ENCODE measurements at regions not wholly inside any gene's neighbourhood (a gene's known extent, or its start where the extent isn't known, plus 50 kb on each side); places are given as distances from the start of the nearest gene placed in this dataset.
"Not testable (repeated sequence)": the region's sequence is repeated elsewhere in the genome, so short reads cannot be mapped to it uniquely, and the experiment has no call there.

GRCh38 chr9:136611606-136612005, 51.1 kb upstream of the EGFL7 start:
- DNase-seq (ENCODE audit: low read depth) = no peak

DNA sequence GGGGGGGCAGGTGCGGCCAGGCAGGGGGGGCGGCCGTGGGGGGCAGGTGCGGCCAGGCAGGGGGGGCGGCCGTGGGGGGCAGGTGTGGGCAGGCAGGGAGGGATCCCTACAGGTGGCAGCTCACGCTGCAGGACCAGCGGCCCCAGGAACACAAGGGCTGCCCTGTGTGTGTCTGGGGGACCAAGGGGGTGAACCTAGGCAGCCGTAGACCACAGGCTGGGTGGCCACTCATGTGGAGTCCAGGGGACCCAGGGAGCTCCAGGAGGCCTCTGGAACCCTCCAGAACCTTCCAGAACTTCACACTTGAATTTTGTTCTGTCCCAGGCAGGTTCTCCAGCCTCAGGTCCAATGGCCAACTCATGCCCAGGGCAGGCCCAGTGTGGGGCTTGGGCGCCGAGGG, 51.6 kb upstream of the EGFL7 start:
- DNase-seq (ENCODE audit: low read depth) = no peak

DNA sequence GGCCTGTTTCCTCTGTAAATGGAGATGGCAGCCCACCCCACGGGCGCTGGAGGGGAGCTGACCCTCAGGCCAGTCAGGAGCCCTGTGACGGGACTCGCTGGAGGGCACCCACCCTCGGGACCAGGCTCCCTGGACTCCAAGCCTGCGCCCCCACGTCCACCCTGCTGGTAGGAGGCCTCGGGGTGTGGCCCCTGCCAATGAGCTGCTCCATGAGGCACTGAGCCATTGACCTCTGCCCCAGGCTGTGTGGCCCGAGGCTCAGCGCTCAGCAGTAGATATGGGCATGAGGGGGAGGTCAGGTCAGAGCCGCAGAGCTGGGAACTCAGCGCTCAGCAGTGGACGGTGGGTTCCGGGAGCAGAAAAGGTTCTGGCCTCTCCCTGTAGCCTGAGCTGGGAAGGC, 52.3 kb upstream of the EGFL7 start:
- DNase-seq (ENCODE audit: low read depth) = no peak

- DNase-seq (ENCODE audit: low read depth) = no peak
Measured at GRCh38 chr9:136609838-136610311, 52.8 kb upstream of the EGFL7 start.

GRCh38 chr9:136609160-136609475, 53.6 kb upstream of the EGFL7 start:
- DNase-seq (ENCODE audit: low read depth) = no peak

GRCh38 chr9:136608348-136609159, 54.2 kb upstream of the EGFL7 start:
- no peak for DNase-seq (ENCODE audit: low read depth)

- DNase-seq (ENCODE audit: low read depth) = no peak
Measured at GRCh38 chr9:136607334-136607919, 55.3 kb upstream of the EGFL7 start.

GRCh38 chr9:136606687-136607333, 55.9 kb upstream of the EGFL7 start:
- no peak for DNase-seq (ENCODE audit: low read depth)

- no peak for DNase-seq (ENCODE audit: low read depth)
Measured at GRCh38 chr9:136605988-136606660, 56.6 kb upstream of the EGFL7 start.

- DNase-seq (ENCODE audit: low read depth) = no peak
Measured at GRCh38 chr9:136604823-136605525, 57.7 kb upstream of the EGFL7 start.

GRCh38 chr9:136603901-136604814, 58.3 kb upstream of the NOTCH1 start:
- DNase-seq (ENCODE audit: low read depth) = no peak

DNA sequence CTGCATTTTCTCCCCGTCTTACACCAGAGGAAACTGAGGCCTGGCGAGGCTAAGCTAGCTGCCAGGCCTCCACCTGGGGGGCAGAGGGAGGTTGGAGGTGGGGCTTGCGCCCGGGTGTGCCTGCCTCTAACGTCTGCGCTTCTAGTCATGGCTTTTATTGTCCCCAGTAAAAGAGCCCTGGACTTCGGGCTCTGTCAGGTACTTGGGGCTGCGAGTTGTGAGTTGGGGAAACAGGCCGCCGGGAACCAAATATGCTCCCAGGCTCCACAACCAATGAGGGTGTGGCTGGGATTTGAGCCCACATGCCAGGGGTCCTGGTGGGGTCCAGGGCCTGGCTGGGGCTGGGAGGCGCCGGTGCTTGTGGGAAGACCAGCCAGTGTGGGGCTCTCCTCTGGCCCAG, 57.4 kb upstream of the NOTCH1 start:
- DNase-seq (ENCODE audit: low read depth) = no peak

DNA sequence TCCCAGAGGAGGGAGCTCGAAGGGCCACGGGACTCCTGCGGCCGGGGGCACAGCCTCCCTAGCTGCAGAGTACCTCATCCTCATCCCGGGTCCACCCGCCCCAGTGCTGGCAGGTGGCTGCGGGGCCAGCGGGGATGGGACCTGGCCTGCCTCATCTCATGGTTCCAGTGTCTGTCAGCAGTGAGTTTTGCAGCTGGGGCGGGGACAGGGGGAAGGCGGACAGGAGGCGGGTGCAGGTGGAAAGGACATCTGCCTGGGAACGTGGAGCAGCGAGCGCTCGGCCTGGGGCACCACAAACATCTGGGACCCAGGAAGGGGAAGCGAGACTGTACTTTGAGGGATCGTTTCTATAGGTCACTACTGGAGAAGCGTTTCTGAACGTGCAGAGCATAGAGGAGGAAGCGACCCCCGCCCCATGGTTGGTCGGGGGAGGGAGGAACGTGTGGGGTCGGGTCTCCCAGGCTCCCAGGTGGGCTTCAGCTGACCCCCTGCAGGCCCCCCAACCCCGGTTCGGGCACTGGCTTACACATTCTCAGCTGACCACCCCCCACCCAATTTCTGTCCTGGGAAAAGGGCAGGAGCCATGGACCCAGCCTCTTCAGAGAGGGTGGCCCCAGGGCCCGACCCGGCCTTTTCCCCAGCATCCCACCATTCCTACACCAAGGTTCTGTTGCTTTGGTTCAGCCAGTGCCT, 56.5 kb upstream of the NOTCH1 start:
- no peak for DNase-seq (ENCODE audit: low read depth)

DNA sequence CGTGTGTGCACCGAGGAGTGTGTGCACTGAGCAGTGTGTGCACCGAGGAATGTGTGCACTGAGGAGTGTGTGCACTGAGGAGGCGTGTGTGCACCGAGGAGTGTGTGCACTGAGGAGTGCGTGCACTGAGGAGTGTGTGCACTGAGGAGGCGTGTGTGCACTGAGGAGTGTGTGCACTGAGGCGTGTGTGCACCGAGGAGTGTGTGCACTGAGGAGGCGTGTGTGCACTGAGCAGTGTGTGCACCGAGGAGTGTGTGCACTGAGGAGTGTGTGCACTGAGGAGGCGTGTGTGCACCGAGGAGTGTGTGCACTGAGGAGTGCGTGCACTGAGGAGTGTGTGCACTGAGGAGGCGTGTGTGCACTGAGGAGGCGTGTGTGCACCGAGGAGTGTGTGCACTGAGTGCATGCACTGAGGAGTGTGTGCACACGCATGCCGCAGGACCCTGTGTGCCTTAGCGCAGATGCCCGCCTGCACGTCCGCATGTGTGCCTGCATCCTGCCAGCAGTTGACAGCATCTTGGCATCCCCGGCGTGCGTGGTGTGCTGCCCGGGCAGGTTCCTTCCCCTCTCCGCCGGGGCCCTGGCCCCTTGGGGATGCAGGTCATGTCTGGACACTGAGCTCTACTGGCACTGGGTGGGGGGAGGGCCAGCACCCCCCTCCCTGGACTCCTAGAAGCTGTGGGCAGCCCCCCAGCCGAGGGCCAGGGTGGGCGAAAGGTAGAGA, 55.6 kb upstream of the NOTCH1 start:
- not testable (repeated sequence) for DNase-seq (ENCODE audit: low read depth)

DNA sequence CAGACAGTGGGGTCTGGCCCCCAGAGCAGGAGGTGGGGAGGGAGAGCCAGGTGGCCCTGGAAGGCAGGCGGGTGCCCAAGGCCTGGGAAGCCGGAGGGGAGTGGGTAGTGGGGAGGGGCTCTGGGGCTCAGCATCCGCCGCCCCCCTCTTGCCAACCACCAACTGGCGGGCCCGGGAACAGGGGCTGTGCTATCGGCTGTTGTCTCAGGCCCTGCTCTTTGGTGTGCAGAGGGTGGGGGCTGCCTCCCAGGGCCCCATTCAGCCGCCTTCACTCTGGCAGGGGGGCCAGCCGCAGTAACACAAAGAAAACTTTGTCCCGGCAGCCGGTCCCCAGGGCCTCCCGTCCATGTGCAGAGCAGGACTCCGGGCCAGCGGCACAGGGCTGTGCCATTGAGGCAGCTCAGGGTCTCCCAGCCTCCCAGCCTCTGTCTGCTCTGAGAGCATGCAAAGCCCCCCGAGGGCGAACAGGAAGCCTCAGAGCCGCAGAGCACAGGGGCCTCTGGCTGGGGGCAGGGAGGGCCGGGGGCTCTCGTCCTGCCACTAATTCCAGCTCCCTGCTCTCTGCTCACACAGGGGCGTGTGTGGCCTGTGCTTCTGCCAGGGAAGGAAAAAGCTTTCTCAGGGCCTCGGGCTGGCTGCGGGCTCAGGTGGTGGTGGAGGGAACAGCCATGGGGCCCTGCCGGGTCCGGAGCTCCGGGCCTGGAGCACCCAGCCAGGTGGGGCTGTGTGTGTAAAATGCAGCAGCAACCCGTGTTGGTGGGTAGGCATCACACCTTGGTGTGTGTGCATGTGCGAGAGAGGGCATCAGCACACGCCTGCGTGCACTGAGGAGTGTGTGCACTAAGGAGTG, 54.2 kb upstream of the NOTCH1 start:
- DNase-seq (ENCODE audit: low read depth) = no peak

DNA sequence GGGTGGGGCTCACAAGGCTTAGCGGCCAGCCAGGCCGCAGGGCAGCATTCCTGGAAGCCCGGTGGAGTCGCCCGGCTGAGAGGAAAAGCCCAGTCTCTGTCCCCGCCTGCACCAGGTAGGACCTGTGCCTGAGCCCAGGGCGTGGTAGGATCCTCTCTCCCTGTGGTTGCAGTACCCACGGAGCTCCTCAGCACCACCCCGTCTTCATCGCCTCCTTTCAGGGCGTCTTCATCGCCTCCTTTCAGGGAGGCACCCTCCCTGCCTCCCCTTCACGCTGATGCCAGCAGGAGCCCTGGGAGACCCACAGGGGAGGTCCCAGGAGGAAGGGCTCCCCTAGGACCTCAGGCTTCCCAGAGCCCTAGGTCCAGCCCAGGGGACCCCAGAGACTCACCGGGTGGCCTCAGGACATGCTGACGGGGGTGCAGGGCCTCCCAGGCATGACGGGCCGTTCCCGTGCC, 53.3 kb upstream of the NOTCH1 start:
- DNase-seq (ENCODE audit: low read depth) = no peak

- not testable (repeated sequence) for DNase-seq (ENCODE audit: low read depth)
Measured at GRCh38 chr9:136598390-136599073, 52.7 kb upstream of the NOTCH1 start.

DNA sequence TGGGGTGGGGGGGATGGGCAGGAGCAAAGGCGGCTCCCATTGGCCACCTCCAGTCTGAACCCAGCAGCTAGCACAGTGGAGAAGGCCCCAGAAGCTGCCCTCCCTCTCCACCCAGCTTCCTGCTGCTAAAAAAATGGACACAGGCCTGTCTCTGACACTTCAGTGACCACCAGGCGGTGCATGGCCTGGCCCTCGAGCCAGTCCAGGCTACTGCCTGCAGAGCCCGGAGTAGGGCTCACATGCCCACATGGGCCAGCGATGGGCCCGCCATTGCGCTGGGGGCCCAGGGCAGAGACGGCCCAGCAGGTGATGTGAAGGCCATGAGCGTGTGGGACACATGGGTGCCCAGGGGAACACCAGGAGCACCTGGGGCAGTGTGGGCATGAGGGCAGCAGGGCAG, 52.1 kb upstream of the NOTCH1 start:
- no peak for DNase-seq (ENCODE audit: low read depth)
